Skin of body (tissue), 1 donor: ENCODE measurements at regions not wholly inside any gene's neighbourhood (a gene's known extent, or its start where the extent isn't known, plus 50 kb on each side); places are given as distances from the start of the nearest gene placed in this dataset.
"Not testable (repeated sequence)": the region's sequence is repeated elsewhere in the genome, so short reads cannot be mapped to it uniquely, and the experiment has no call there.

Experiments used
- DNase-seq: peaks from one replicate; lab custom pipeline; 2025; lab: John Stamatoyannopoulos, UW

GRCh38 chr16:26976873-26977272 is 89.9 kb upstream of the C16orf82 start:
- DNase-seq, result no peak

- no peak for DNase-seq
Observed at GRCh38 chr16:26981266-26981938, 85.3 kb upstream of the C16orf82 start.

GRCh38 chr16:26982422-26982821 is 84.3 kb upstream of the C16orf82 start:
- no peak for DNase-seq

- DNase-seq, result no peak
Observed at GRCh38 chr16:26983426-26983825, 83.3 kb upstream of the C16orf82 start.

GRCh38 chr16:26985100-26986065 is 81.3 kb upstream of the C16orf82 start:
- DNase-seq, result no peak

- no peak for DNase-seq
Observed at GRCh38 chr16:26987597-26988010, 79.1 kb upstream of the C16orf82 start.

GRCh38 chr16:26988186-26988585 is 78.5 kb upstream of the C16orf82 start:
- DNase-seq, result no peak

GRCh38 chr16:26990384-26991120 is 76.2 kb upstream of the C16orf82 start:
- DNase-seq, result not testable (repeated sequence)

GRCh38 chr16:26992666-26993349 is 73.9 kb upstream of the C16orf82 start:
- DNase-seq, result no peak

- no peak for DNase-seq
Observed at GRCh38 chr16:26993511-26993910, 73.2 kb upstream of the C16orf82 start.

GRCh38 chr16:26993963-26994362 is 72.8 kb upstream of the C16orf82 start:
- DNase-seq, result no peak

- no peak for DNase-seq
Observed at GRCh38 chr16:26995522-26995921, 71.2 kb upstream of the C16orf82 start.

- no peak for DNase-seq
Observed at GRCh38 chr16:27005386-27005785, 61.3 kb upstream of the C16orf82 start.
